MCF 10A (cell line): ENCODE measurements at regions not wholly inside any gene's neighbourhood (a gene's known extent, or its start where the extent isn't known, plus 50 kb on each side); places are given as distances from the start of the nearest gene placed in this dataset.
"Not testable (repeated sequence)": the region's sequence is repeated elsewhere in the genome, so short reads cannot be mapped to it uniquely, and the experiment has no call there.

ENCODE experiments used
- BruUV-seq: library from RNA; stranded (reverse); fragments of 400-500 nt; replicated peaks from 2 replicates; lab custom pipeline; 2021; lab: Mats Ljungman, UMichigan
- CTCF ChIA-PET: fragments of 300-600 bp; sonication (Branson Sonifier 250); formaldehyde crosslinking; extraction: SDS; loops from one replicate; lab custom pipeline; 2021; ENCODE audit warnings: antibody characterized with exemption, inconsistent platforms; lab: Yijun Ruan, JAX
- POLR2A ChIA-PET: fragments of 300-600, 350-650 bp; sonication (Branson Sonifier 250); formaldehyde crosslinking; extraction: SDS; loops from one replicate; lab custom pipeline; 2020; ENCODE audit warnings: antibody characterized with exemption, inconsistent platforms; lab: Yijun Ruan, JAX
- DNase-seq: peaks from one replicate; pipeline ENCODE4 v3.0.0-alpha.2; 2018; ENCODE audit not compliant: unreplicated experiment
- H3K27ac Mint-ChIP-seq: one replicate; pipeline ENCODE4 v1.8.0; 2022; ENCODE audit warnings: mild to moderate bottlenecking, low read depth, mixed read lengths; ENCODE audit not compliant: unreplicated experiment
- H3K27me3 Mint-ChIP-seq: one replicate; pipeline ENCODE4 v1.8.0; 2022; ENCODE audit warnings: mixed read lengths; ENCODE audit not compliant: insufficient read depth, unreplicated experiment
- H3K36me3 Mint-ChIP-seq: one replicate; pipeline ENCODE4 v1.8.0; 2022; ENCODE audit warnings: mild to moderate bottlenecking, moderate library complexity, mixed read lengths; ENCODE audit not compliant: insufficient read depth, unreplicated experiment
- H3K4me1 Mint-ChIP-seq: one replicate; pipeline ENCODE4 v1.8.0; 2022; ENCODE audit warnings: mixed read lengths; ENCODE audit not compliant: insufficient read depth, unreplicated experiment
- H3K4me3 Mint-ChIP-seq: one replicate; pipeline ENCODE4 v1.8.0; 2022; ENCODE audit warnings: mild to moderate bottlenecking, moderate library complexity, mixed read lengths; ENCODE audit not compliant: unreplicated experiment
- H3K9me3 Mint-ChIP-seq: one replicate; pipeline ENCODE4 v1.8.0; 2022; ENCODE audit warnings: mixed read lengths; ENCODE audit not compliant: unreplicated experiment
- intact Hi-C: fragments of 100-400 bp; cut with micrococcal nuclease; formaldehyde crosslinking; loops from 2 replicates; pipeline ENCODE4 v1.14.1; 2022
- TF ChIP-seq, protein P1 (sequence below): fragments of 200-600 bp; IDR thresholded peaks from one replicate; pipeline ENCODE4 v1.8.0; 2022; ENCODE audit warnings: antibody characterized with exemption, mild to moderate bottlenecking; ENCODE audit not compliant: unreplicated experiment

DNA sequence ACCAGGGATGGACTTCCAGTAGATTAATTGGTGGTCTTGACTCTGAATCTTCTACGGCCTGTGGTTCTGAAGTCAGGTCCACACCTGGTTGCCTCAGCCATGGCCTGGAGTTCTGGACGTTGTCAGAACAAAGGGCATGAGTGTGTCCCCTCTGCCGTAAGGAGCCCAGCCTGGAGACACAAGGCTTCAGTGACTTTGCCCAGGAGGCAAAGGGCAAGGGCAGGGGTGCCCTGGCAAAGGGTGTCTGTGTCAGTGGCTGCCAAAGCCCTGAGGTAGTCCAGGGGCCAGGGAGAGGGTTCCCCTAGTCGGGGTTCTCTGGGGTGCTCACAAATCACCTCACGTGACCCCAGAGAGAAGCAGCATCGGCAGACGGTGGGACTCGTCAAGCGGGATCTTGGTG lies 273.2 kb upstream of the ZNF32 start:
- Mint-ChIP-seq H3K4me1 (no peaks in the 10 kb centered on the region), H3K9me3 (peaks cover 7% of the 10 kb centered on the region), H3K27me3 (peaks cover 39% of the 10 kb centered on the region), H3K36me3 (no peaks in the 10 kb centered on the region), H3K27ac (no peak overlapping the region), H3K4me3 (no peak overlapping the region)
- CTCF ChIA-PET = no interaction called here
- POLR2A ChIA-PET = no interaction called here
- intact Hi-C loops = no loop called here
- TF ChIP-seq, protein P1, sequence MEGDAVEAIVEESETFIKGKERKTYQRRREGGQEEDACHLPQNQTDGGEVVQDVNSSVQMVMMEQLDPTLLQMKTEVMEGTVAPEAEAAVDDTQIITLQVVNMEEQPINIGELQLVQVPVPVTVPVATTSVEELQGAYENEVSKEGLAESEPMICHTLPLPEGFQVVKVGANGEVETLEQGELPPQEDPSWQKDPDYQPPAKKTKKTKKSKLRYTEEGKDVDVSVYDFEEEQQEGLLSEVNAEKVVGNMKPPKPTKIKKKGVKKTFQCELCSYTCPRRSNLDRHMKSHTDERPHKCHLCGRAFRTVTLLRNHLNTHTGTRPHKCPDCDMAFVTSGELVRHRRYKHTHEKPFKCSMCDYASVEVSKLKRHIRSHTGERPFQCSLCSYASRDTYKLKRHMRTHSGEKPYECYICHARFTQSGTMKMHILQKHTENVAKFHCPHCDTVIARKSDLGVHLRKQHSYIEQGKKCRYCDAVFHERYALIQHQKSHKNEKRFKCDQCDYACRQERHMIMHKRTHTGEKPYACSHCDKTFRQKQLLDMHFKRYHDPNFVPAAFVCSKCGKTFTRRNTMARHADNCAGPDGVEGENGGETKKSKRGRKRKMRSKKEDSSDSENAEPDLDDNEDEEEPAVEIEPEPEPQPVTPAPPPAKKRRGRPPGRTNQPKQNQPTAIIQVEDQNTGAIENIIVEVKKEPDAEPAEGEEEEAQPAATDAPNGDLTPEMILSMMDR = no peak
- no peak for DNase-seq
- no TSS peak for BruUV-seq

DNA sequence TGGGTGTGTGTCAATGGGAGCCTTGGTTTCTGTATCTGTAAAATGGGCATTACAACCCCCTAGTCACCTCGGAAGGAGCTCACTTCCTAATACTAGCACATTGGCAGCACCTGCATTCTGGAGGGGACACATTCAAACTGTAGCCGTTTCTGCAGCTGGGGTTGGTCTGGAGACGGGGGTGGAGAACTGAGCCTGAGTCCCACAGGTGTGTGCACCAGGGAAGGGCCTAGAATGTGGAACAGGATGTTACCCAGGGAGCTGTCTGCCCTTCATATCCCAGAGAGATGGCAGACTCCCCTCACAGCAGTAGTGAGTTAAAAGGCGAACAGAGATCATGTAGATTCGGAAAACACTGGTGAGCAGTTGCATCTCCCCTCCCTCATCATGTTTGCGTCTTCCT lies 272.8 kb upstream of the ZNF32 start:
- no peak for DNase-seq
- H3K36me3 Mint-ChIP-seq = no peaks in the 10 kb centered on the region
- peaks cover 11% of the 10 kb centered on the region for H3K9me3 Mint-ChIP-seq
- intact Hi-C loops = no loop called here
- TF ChIP-seq, protein P1 = no peak
- no peak overlapping the region for H3K27ac Mint-ChIP-seq
- no peak overlapping the region for H3K4me3 Mint-ChIP-seq
- ChIA-PET POLR2A (no interaction called here), CTCF (no interaction called here)
- H3K27me3 Mint-ChIP-seq = peaks cover 38% of the 10 kb centered on the region
- no TSS peak for BruUV-seq
- H3K4me1 Mint-ChIP-seq = no peaks in the 10 kb centered on the region

DNA sequence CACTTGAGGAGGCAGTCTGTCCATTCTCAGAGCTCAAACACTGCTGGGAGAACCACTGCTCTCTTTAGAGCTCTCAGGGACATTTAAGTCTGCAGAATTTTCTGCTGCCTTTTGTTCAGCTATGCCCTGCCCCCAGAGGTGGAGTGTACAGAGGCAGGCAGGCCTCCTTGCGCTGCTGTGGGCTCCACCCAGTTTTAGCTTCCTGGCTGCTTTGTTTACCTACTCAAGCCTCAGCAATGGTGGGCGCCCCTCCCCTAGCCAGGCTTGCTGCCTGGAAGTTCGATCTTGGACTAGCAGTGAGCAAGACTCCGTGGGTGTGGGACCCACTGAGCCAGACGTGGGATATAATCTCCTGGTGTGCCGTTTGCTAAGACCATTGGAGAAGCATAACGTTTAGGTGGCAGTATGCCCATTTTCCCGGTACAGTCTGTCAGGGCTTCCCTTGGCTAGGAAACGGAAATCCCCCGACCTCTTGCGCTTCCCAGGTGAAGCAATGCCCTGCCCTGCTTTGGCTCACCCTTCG lies 271.6 kb upstream of the ZNF32 start:
- H3K27ac Mint-ChIP-seq, H3K4me3 Mint-ChIP-seq, intact Hi-C loops, DNase-seq, H3K4me1 Mint-ChIP-seq, H3K36me3 Mint-ChIP-seq, BruUV-seq, CTCF ChIA-PET, POLR2A ChIA-PET: not testable (repeated sequence)
- H3K27me3 Mint-ChIP-seq = peaks cover 32% of the 10 kb centered on the region
- H3K9me3 Mint-ChIP-seq = peaks cover 14% of the 10 kb centered on the region

DNA sequence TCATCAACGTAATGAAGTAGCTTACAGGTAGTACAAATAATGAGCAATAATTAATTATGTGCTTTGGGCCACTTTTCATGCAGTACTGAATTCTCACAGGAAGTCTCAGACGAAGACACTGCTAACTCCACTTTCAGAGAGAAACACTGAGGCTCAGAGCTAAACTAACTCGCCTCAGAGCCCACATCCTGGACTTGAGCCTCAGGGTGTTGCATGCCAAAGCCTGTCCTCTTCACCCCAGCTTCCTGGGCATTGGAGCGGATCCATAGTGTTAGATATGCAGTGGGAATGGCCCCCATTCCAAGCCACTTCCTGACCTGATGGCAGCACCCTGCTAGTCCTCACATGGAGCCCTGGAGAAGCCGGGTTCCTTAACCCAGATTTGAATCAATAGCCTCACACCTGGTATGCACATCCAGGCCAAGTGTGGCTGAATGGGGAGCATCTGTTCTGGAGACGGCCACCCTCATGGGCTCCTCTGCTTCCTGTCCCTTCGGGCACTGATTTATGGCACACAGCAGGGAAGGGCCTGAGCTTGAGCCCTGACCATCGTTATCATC lies 265.1 kb upstream of the ZNF32 start:
- ChIA-PET POLR2A (interaction anchor here (0.5 kb wide), 1 partner anchor 198 kb away, joined by 3 read pairs; no protein-coding TSS in a partner anchor), CTCF (no interaction called here)
- H3K9me3 Mint-ChIP-seq = peaks cover 8% of the 10 kb centered on the region
- no TSS peak for BruUV-seq
- H3K4me1 Mint-ChIP-seq = peaks cover 9% of the 10 kb centered on the region
- H3K36me3 Mint-ChIP-seq = no peaks in the 10 kb centered on the region
- no peak overlapping the region for H3K4me3 Mint-ChIP-seq
- intact Hi-C loops = no loop called here
- TF ChIP-seq, protein P1 = no peak
- H3K27ac Mint-ChIP-seq = no peak overlapping the region
- peaks cover 22% of the 10 kb centered on the region for H3K27me3 Mint-ChIP-seq
- DNase-seq = no peak
